Mesendoderm (in vitro differentiated cells): ENCODE measurements at regions not wholly inside any gene's neighbourhood (a gene's known extent, or its start where the extent isn't known, plus 50 kb on each side); places are given as distances from the start of the nearest gene placed in this dataset.

ENCODE experiments used
- DNase-seq: peaks from one replicate; pipeline ENCODE4 v3.0.0; 2013
- H2AK5ac ChIP-seq: 2 replicates; pipeline ENCODE4 v1.6.1; 2013; ENCODE audit warnings: low read length, inconsistent platforms
- H2BK120ac ChIP-seq: 2 replicates; pipeline ENCODE4 v1.6.1; 2013; ENCODE audit warnings: low read depth, mild to moderate bottlenecking, low read length, moderate library complexity, mixed read lengths
- H2BK15ac ChIP-seq: replicated peaks from 2 replicates; pipeline ENCODE4 v1.6.1; 2013; ENCODE audit warnings: low read depth, mild to moderate bottlenecking, moderate library complexity
- H2BK5ac ChIP-seq: 2 replicates; pipeline ENCODE4 v1.6.1; 2013; ENCODE audit warnings: low read length, inconsistent platforms
- H3K18ac ChIP-seq: 2 replicates; pipeline ENCODE4 v1.6.1; 2013; ENCODE audit warnings: mild to moderate bottlenecking, low read length, mixed read lengths
- H3K23ac ChIP-seq: one replicate; pipeline ENCODE4 v1.6.1; 2013; ENCODE audit warnings: low read length
- H3K27ac ChIP-seq: 2 replicates; pipeline ENCODE4 v1.5.1; 2013; ENCODE audit warnings: low read depth, mild to moderate bottlenecking, inconsistent platforms, low read length, moderate library complexity
- H3K27me3 ChIP-seq: 2 replicates; pipeline ENCODE4 v1.6.1; 2013; ENCODE audit warnings: low read length, control low read depth, mild to moderate bottlenecking, inconsistent platforms; ENCODE audit not compliant: insufficient read depth, poor library complexity
- H3K36me3 ChIP-seq: 2 replicates; pipeline ENCODE4 v1.6.1; 2013; ENCODE audit warnings: low read length, inconsistent platforms; ENCODE audit not compliant: control insufficient read depth, insufficient read depth
- H3K4ac ChIP-seq: one replicate; pipeline ENCODE4 v1.6.1; 2013; ENCODE audit warnings: low read depth, mild to moderate bottlenecking, low read length, moderate library complexity
- H3K4me1 ChIP-seq: 2 replicates; pipeline ENCODE4 v1.6.1; 2013; ENCODE audit warnings: low read depth, low read length, inconsistent platforms; ENCODE audit not compliant: control insufficient read depth
- H3K4me2 ChIP-seq: 2 replicates; pipeline ENCODE4 v1.6.1; 2013; ENCODE audit warnings: low read length
- H3K4me3 ChIP-seq: 2 replicates; pipeline ENCODE4 v1.5.1; 2013; ENCODE audit warnings: mild to moderate bottlenecking, low read length
- H3K56ac ChIP-seq: one replicate; pipeline ENCODE4 v1.6.1; 2013; ENCODE audit warnings: low read length
- H3K79me1 ChIP-seq: 2 replicates; pipeline ENCODE4 v1.6.1; 2013; ENCODE audit warnings: low read length, inconsistent platforms
- H3K79me2 ChIP-seq: 2 replicates; pipeline ENCODE4 v1.6.1; 2013; ENCODE audit warnings: mild to moderate bottlenecking, low read length; ENCODE audit not compliant: control insufficient read depth, insufficient read depth
- H3K9ac ChIP-seq: 2 replicates; pipeline ENCODE4 v1.6.1; 2013; ENCODE audit warnings: low read length, inconsistent platforms
- H4K5ac ChIP-seq: one replicate; pipeline ENCODE4 v1.6.1; 2013; ENCODE audit warnings: low read length
- H4K8ac ChIP-seq: one replicate; pipeline ENCODE4 v1.6.1; 2013; ENCODE audit warnings: low read depth, mild to moderate bottlenecking, control low read depth, low read length, moderate library complexity
- WGBS: extraction: QIAGEN DNeasy Blood & Tissue Kit; methylation state at CpG from one replicate; pipeline ENCODE4 v1.1.7; 2013; ENCODE audit warnings: low lambda C conversion rate, missing lambda C conversion rate; ENCODE audit not compliant: insufficient coverage; ENCODE audit errors: extremely low coverage; 5-methylcytosine and 5-hydroxymethylcytosine counted together

GRCh38 chr3:166201476-166201875 lies 364.3 kb upstream of the BCHE start:
- no peaks in the 10 kb centered on the region for H3K27me3 ChIP-seq
- H3K9ac ChIP-seq: no peak overlapping the region
- no peak overlapping the region for H2BK5ac ChIP-seq
- no peak overlapping the region for H3K4ac ChIP-seq
- no peak for DNase-seq
- H3K18ac ChIP-seq: no peak overlapping the region
- no peaks in the 10 kb centered on the region for H3K4me1 ChIP-seq
- H3K4me2 ChIP-seq: no peak overlapping the region
- no peak overlapping the region for H4K5ac ChIP-seq
- H3K36me3 ChIP-seq: no peaks in the 10 kb centered on the region
- H3K23ac ChIP-seq: no peak overlapping the region
- H2BK15ac ChIP-seq: no peak overlapping the region
- no peak overlapping the region for H2AK5ac ChIP-seq
- H3K4me3 ChIP-seq: no peak overlapping the region
- no peaks in the 10 kb centered on the region for H3K79me1 ChIP-seq
- H3K79me2 ChIP-seq: no peaks in the 10 kb centered on the region
- no peak overlapping the region for H2BK120ac ChIP-seq
- no peak overlapping the region for H3K56ac ChIP-seq
- H4K8ac ChIP-seq: no peak overlapping the region
- no CpG with 5 or more reads among the region's 3 CpGs for WGBS
- no peak overlapping the region for H3K27ac ChIP-seq

- no peak overlapping the region for H3K4me2 ChIP-seq
- no peaks in the 10 kb centered on the region for H3K27me3 ChIP-seq
- no peak overlapping the region for H2AK5ac ChIP-seq
- no peaks in the 10 kb centered on the region for H3K79me1 ChIP-seq
- H2BK5ac ChIP-seq: no peak overlapping the region
- H4K5ac ChIP-seq: no peak overlapping the region
- no peak overlapping the region for H3K23ac ChIP-seq
- no peak overlapping the region for H2BK15ac ChIP-seq
- H3K27ac ChIP-seq: no peak overlapping the region
- no peak overlapping the region for H2BK120ac ChIP-seq
- no peaks in the 10 kb centered on the region for H3K4me1 ChIP-seq
- no peaks in the 10 kb centered on the region for H3K36me3 ChIP-seq
- H3K9ac ChIP-seq: no peak overlapping the region
- H4K8ac ChIP-seq: no peak overlapping the region
- no peak overlapping the region for H3K18ac ChIP-seq
- no peak for DNase-seq
- no peak overlapping the region for H3K4ac ChIP-seq
- no peak overlapping the region for H3K4me3 ChIP-seq
- H3K79me2 ChIP-seq: no peaks in the 10 kb centered on the region
- no peak overlapping the region for H3K56ac ChIP-seq
Measured at GRCh38 chr3:166199491-166199890, 362.3 kb upstream of the BCHE start.

- Histone ChIP-seq H3K79me2 (no peaks in the 10 kb centered on the region), H3K4me1 (no peaks in the 10 kb centered on the region), H3K27me3 (no peaks in the 10 kb centered on the region), H3K36me3 (no peaks in the 10 kb centered on the region), H3K4me2 (no peak overlapping the region), H2BK5ac (no peak overlapping the region), H3K56ac (no peak overlapping the region), H3K23ac (no peak overlapping the region), H3K4me3 (no peak overlapping the region), H3K79me1 (no peaks in the 10 kb centered on the region), H3K9ac (no peak overlapping the region), H2BK15ac (no peak overlapping the region), H3K4ac (no peak overlapping the region), H3K18ac (no peak overlapping the region), H4K5ac (no peak overlapping the region), H2AK5ac (no peak overlapping the region), H4K8ac (no peak overlapping the region), H2BK120ac (no peak overlapping the region), H3K27ac (no peak overlapping the region)
- DNase-seq: no peak
- no CpG with 5 or more reads among the region's 2 CpGs for WGBS
Measured at GRCh38 chr3:166195808-166196207, 358.6 kb upstream of the BCHE start.

GRCh38 chr3:166191411-166191810 lies 354.2 kb upstream of the BCHE start:
- Histone ChIP-seq H3K27ac (no peak overlapping the region), H3K27me3 (no peaks in the 10 kb centered on the region), H2BK5ac (no peak overlapping the region), H4K5ac (no peak overlapping the region), H3K79me2 (no peaks in the 10 kb centered on the region), H2BK15ac (no peak overlapping the region), H3K9ac (no peak overlapping the region), H3K23ac (no peak overlapping the region), H3K4me2 (no peak overlapping the region), H3K4me1 (no peaks in the 10 kb centered on the region), H3K4me3 (no peak overlapping the region), H2AK5ac (no peak overlapping the region), H3K56ac (no peak overlapping the region), H3K4ac (no peak overlapping the region), H3K18ac (no peak overlapping the region), H4K8ac (no peak overlapping the region), H3K79me1 (no peaks in the 10 kb centered on the region), H2BK120ac (no peak overlapping the region), H3K36me3 (no peaks in the 10 kb centered on the region)
- no CpG with 5 or more reads among the region's 2 CpGs for WGBS
- DNase-seq: no peak

- Histone ChIP-seq H2BK120ac (no peak overlapping the region), H4K5ac (no peak overlapping the region), H3K27ac (no peak overlapping the region), H3K4me3 (no peak overlapping the region), H3K23ac (no peak overlapping the region), H3K4me2 (no peak overlapping the region), H3K27me3 (no peaks in the 10 kb centered on the region), H3K56ac (no peak overlapping the region), H3K36me3 (no peaks in the 10 kb centered on the region), H3K9ac (no peak overlapping the region), H3K18ac (no peak overlapping the region), H3K79me2 (no peaks in the 10 kb centered on the region), H3K79me1 (no peaks in the 10 kb centered on the region), H2AK5ac (no peak overlapping the region), H2BK15ac (no peak overlapping the region), H3K4me1 (peaks cover 2% of the 10 kb centered on the region), H4K8ac (no peak overlapping the region), H3K4ac (no peak overlapping the region), H2BK5ac (no peak overlapping the region)
- DNase-seq: peak; percentile 79
- WGBS: no CpG with 5 or more reads among the region's 1 CpG
Measured at GRCh38 chr3:166190360-166190759, 353.1 kb upstream of the BCHE start.

GRCh38 chr3:166187237-166187636 lies 350.0 kb upstream of the BCHE start:
- H3K4me2 ChIP-seq: no peak overlapping the region
- peaks cover 2% of the 10 kb centered on the region for H3K4me1 ChIP-seq
- H3K4me3 ChIP-seq: no peak overlapping the region
- WGBS: no CpG with 5 or more reads among the region's 1 CpG
- no peaks in the 10 kb centered on the region for H3K79me1 ChIP-seq
- no peak overlapping the region for H2BK15ac ChIP-seq
- no peaks in the 10 kb centered on the region for H3K27me3 ChIP-seq
- no peak overlapping the region for H3K23ac ChIP-seq
- H2BK5ac ChIP-seq: no peak overlapping the region
- no peak overlapping the region for H3K9ac ChIP-seq
- H4K8ac ChIP-seq: no peak overlapping the region
- no peak overlapping the region for H4K5ac ChIP-seq
- H2AK5ac ChIP-seq: no peak overlapping the region
- no peak overlapping the region for H3K56ac ChIP-seq
- H3K79me2 ChIP-seq: no peaks in the 10 kb centered on the region
- no peak overlapping the region for H2BK120ac ChIP-seq
- no peak overlapping the region for H3K18ac ChIP-seq
- H3K27ac ChIP-seq: no peak overlapping the region
- DNase-seq: peak; percentile 58
- no peak overlapping the region for H3K4ac ChIP-seq
- no peaks in the 10 kb centered on the region for H3K36me3 ChIP-seq
